Hepatic stellate cell (primary cell): ENCODE measurements at regions not wholly inside any gene's neighbourhood (a gene's known extent, or its start where the extent isn't known, plus 50 kb on each side); places are given as distances from the start of the nearest gene placed in this dataset.

Experiments
- DNase-seq: peaks from one replicate; pipeline ENCODE4 v3.0.0; 2011; ENCODE audit warnings: low spot score

DNA sequence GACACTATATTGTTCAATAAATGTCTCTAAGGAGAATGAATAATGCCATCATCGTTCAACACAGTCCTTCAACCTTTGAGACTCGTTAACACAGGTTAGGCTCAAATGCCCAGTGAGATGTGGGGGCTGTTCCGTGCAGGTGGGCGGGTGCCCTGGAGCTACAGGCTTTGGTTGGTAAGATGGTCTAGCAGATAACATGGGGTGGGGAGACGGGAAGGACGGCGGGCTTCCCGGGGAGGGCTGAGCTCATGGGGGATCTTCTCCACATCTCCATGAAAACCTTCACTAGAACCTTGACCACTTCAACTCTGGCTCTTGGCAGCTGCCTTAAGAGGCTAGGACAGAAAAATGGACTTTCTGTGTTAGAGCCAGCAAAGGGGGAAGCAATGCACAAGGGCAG, 134.1 kb upstream of the TCERG1L start:
- DNase-seq, result no peak

DNA sequence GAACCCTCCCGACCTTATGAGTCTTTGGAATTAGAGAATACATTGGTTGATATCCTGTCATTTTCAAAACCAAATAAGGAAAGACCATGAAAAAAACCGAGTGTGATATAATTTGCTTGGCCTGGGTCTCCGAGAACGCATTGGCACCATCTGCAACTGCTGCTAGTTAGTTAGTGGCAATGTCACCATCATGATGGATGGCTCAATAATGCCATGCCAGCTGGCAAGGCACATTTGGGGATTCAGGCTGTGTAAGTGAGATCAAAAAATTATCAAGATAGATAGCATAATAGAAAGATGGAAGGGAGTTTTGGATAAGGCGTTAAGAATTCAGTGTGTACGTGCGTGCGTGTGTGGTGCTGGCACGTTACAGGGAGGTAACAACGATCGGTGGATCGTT, 134.7 kb upstream of the TCERG1L start:
- DNase-seq, result no peak

DNA sequence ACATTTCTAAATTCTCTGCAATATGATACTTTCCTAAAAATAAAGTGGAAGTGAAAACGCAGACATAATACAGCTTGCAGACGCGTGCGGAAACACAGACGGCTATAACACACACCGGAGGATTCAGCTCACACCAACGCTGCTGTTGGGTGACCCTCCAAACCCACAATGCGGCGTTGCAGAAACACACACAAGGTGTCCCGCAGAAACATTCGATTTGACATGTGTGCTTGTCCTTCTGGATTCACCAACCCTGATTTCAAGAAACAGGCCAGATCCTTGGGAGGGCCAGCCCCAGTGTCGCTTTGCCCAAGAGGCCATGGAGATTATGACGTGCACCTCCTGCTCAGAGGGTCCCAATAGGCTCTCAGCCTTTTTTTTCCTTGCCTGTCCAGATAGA, 136.7 kb upstream of the TCERG1L start:
- no peak for DNase-seq

- no peak for DNase-seq
These were observed 137.4 kb upstream of the TCERG1L start for GRCh38 chr10:131448883-131449282.

DNA sequence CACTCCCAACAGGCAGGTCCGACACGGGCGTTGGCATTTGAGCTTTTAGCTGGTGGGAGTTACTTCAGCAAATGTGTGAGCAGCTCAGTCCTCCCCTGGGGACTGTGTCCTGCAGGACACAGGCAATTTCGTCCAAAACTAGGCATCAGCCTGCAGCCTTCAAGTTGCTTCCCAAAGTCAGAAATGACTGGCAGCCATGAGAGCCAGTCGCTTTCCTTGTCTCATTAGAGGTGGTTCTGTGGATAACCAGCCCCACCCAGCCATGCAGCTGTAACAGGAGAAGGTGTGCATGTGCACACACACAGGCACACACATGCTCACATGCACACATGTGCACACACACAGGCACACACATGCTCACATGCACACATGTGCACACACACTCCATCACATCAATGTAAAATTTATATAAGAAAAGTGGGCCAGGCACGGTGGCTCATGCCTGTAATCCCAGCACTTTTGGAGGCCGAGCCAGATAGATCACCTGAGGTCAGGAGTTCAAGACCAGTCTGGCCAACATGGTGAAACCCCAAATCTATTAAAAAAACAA, 138.8 kb upstream of the TCERG1L start:
- no peak for DNase-seq

DNA sequence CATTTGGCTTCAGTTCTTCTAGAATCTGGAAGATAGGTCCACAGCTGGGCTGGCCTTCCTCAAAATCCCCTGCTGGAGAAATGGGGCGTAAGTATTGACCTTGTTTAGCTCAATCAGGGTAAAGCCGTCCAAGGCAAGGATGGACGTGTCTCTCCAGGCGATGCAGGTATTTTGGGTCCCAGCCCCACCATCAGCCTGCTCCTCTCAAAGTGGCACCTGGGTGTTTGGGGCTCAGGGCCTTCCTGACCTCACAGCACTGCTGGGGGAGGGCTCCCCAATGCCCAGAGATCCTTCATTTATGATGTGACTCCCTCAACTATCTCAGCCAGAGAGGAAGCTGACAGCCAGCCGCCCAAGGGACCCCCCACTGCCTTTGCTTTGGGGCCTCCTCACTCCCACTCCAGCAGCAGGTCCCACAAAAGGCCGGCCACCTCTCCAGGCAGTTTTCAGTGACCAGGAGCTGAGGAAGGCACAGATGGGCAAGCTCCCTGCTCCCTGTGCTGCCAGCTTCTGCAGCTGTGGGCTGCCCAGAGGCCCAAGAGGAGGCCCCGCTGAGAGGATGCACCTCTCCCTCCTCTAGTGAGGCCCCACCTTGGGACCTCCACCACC, 140.0 kb upstream of the TCERG1L start:
- no peak for DNase-seq

- DNase-seq, result no peak
These were observed 141.6 kb upstream of the TCERG1L start for GRCh38 chr10:131452926-131453720.

- no peak for DNase-seq
These were observed 142.5 kb upstream of the TCERG1L start for GRCh38 chr10:131453721-131454634.

GRCh38 chr10:131456411-131456810, 144.9 kb upstream of the TCERG1L start:
- no peak for DNase-seq

GRCh38 chr10:131461093-131461492, 149.6 kb upstream of the TCERG1L start:
- no peak for DNase-seq

GRCh38 chr10:131464789-131465188, 153.3 kb upstream of the TCERG1L start:
- DNase-seq, result no peak

GRCh38 chr10:131469551-131469950, 158.0 kb upstream of the TCERG1L start:
- no peak for DNase-seq

- DNase-seq, result no peak
These were observed 162.1 kb upstream of the TCERG1L start for GRCh38 chr10:131473645-131474044.

DNA sequence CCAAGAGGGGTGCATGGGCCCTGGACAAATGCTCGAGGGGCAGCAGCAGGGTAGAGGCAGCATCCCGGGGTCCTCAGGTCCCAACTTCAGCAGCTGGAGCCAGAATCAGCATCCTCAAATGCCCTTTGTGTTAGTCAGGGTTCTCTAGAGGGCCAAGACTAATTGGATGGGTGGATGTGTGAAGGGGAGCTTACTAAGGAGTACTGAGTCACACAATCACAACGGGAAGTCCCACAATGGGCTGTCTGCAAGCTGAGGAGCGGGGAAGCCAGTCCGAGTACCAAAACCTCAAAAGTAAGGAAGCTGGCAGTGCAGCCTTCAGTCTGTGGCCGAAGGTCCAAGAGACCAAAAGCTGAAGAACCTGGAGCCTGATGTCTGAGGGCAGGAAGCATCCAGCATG, 162.9 kb upstream of the TCERG1L start:
- no peak for DNase-seq

GRCh38 chr10:131475043-131475442, 163.5 kb upstream of the TCERG1L start:
- no peak for DNase-seq

GRCh38 chr10:131475803-131476202, 164.3 kb upstream of the TCERG1L start:
- DNase-seq, result no peak

GRCh38 chr10:131477457-131478121, 166.1 kb upstream of the TCERG1L start:
- no peak for DNase-seq

DNA sequence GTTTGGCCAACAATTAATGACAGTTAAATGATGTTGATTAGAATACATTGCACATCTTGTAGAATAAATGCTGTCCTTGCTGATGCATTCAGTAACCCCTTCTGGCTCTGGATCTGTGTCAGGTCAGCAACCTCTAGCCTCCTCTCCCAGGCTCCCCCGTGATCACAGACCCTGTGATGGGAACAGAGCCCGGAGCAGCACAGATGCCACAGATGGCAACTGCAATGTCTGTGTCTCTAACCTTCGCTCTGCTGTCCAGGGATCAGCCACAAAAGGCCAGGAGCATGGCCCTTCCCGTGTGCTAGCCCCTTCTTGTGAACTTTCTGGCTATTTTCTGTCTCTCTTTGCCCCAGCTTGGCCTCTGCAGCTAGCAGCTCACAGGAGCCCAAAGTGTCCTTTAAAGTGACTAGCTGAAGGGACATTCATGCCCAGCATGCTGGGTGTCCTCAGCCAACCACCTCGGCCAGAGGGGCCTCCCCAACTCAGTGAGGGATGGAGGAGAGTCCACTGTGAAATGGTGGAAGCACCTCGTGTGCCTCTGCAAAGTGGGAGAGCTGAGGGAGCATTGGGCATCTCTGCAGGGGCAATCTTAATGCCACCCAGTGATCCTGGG, 167.0 kb upstream of the TCERG1L start:
- DNase-seq, result no peak

DNA sequence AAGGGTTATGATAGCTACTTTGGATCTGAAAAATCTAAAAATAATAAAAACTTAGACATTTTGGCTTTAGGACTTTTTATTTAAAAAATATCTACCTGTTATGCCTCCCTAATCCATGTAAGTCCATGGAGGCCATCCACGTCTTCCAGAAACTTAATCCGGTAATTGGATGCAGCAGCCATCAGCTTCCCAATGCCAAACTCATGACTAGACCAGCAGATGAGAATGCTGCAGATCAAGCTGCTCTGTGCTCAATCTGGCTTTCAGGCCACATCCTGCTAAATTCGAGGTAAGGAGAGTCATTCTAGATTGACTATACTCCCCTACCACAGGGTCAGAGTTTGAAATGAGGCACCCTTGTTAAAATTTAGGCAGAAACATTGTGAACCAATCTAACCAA, 168.5 kb upstream of the TCERG1L start:
- DNase-seq, result no peak

DNA sequence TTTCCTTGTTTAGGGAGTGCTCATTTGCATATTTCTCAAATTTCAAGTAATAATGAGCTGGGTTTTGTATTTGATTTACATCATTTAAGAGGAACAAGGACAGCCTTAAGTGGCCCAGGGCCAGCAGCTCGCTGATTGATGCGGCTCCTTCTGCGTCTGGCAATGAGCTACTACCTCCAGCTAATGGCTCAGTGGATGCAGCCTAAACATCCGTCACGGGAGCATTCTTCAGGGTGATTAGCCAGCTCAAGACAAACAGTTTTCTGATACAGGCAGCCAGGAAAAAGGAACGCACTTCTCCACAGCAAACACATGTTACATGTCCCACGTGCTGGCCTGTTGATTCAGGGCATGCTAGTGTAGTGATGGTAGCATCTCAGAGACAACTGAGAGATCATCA, 169.3 kb upstream of the TCERG1L start:
- no peak for DNase-seq

GRCh38 chr10:131485732-131486131, 174.2 kb upstream of the TCERG1L start:
- DNase-seq, result no peak

DNA sequence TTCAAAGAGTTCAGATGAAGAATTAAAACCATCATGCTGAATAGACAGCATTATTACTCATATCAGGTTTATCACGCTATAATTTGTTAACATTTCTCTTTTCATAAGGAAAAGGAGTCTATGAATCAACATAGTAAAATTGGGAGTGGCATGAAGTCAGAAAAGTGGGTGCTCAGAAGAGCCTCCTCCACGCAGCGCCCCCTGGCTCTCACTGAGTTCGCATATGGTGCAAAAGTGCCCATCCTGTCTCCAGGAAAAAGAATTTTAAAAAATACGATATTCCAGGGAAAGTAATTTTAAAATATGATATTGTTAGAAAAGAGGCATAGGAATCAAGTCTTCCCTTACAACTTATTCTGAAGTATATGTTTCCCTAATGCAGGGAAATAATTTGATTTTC, 176.3 kb upstream of the TCERG1L start:
- no peak for DNase-seq
